RPMI7951 (cell line): ENCODE measurements at regions not wholly inside any gene's neighbourhood (a gene's known extent, or its start where the extent isn't known, plus 50 kb on each side); places are given as distances from the start of the nearest gene placed in this dataset.

ENCODE experiments used
- DNase-seq: peaks from one replicate; pipeline ENCODE4 v3.0.0-alpha.2; 2012; ENCODE audit warnings: low read depth

DNA sequence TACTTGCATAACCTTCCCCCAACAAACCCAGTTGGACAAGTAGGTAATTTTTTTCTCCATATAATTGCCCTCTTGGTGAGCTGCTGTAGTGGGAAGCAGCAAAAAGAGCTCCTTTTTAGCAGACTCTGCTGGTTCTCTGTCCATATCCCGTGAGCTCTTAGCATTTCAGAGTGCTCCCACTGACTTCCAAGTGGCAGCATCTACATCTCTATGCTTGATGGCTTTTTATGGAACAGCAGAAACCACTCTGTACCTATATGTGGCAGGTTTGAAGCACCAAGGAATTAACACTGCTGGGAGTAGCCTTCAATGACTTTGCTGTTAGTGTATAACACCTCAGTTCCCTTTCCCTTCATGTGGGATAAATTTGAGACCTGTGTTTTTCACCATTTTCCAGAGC, 168.4 kb upstream of the NHS start:
- DNase-seq: no peak

DNA sequence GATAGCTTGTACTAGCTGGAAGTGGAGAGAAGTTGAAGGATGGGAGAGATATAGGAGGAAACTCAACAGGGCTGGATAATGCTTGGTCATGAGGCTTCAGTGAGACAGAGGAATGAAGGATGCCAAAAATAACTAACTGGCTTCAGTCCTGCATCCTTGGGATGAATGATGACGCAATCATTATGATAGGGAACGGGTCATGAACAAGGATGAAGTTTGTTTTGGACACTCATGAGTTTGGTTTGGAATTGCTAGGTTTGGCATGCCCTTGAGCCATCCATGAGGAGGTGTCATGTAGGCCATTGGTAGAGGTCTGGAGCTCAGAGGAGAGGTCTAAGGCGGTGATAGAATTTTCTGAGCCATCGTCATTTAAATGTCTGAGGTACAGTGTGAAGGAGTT, 160.0 kb upstream of the NHS start:
- no peak for DNase-seq

DNA sequence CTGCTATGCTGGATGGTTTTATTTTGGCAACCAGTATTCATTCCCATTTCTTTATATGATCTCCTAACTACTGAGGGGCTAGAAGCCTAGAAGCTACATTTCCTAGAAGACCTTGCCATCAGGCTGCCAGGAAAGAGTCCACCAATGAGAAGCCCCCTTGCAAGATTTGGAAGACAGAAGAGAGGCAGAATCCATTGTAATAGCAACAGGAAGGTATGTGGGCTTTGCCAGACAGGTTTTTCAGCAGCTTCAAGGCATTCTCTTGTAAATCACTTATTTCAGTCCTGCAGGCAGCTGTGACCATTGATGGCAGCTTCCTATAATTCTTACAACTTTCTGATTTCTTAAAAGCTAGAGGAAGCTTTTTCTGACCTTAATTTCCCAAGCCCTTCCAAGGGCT, 148.3 kb upstream of the NHS start:
- DNase-seq: no peak

DNA sequence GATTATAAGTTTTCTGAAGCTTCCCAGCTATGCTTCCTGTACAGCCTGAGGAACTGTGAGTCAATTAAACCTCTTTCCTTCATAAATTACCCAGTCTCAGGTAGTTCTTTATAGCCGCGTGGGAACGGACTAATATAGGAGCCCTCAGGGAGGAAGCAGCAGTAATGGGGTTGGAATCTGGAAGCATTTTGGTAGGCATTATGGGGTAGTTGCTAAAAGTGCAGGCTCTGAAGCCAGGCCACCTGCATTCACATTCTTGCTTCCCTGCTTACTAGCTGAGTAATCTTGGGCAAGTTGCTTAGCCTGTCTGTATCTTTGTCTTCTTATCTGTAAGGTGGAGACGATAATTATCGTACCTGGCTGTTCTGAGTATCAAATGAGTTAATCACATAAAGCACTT, 137.9 kb upstream of the NHS start:
- DNase-seq: no peak

DNA sequence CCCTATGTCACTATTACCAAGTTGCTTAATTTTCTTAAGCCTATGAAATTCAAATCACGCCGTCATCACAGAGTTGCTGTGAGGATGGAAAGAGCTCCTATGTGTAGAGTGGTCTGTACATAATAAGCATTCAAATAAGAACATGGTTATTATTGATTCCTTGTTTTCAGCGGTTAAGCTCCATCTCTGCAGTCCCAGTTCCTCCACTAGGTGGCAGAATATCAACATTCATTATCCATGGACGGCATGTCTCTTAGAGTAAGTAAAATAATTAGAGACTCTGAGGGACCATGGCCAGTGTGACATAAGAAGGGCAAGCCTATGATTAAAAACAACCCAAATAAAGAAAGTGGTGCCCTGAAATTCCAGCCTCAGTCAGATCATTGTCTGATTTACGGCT, 132.5 kb upstream of the NHS start:
- peak; percentile 44 for DNase-seq

DNA sequence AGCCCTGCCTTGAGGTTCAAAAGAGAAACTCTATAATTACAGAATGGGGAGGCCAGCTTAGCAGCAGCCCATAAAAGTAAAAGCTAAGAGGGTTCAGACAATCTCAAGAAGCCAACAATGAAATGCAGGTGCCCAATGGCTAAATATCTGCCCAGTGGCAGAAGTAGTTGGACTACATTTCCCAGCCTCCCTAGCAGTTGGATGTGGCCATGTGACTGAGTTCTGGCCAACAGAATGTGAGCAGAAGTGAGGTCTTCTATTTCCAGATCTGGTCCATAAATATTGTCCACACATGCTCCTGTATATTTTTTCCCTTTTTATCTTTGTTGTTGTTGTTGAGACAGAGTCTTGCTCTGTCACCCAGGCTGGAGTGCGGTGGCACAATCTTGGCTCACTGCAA, 127.9 kb upstream of the NHS start:
- DNase-seq: no peak

DNA sequence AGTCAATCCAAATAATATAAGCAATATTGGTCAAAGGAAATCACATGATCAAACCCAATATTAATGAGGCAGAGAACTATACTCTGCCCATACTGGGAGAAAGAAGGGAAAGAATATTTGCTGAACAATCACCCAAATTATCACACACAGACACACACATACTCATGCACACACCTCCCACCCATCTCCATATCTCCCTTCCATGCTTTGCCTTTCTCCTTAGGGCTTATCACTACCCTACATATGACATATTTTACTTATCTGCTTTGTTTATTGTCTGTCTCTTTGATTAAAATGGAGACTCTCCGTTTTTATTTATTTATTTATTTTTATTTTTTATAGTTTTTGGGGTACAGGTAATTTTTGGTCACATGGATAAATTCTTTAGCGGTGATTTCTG, 112.9 kb upstream of the NHS start:
- no peak for DNase-seq

DNA sequence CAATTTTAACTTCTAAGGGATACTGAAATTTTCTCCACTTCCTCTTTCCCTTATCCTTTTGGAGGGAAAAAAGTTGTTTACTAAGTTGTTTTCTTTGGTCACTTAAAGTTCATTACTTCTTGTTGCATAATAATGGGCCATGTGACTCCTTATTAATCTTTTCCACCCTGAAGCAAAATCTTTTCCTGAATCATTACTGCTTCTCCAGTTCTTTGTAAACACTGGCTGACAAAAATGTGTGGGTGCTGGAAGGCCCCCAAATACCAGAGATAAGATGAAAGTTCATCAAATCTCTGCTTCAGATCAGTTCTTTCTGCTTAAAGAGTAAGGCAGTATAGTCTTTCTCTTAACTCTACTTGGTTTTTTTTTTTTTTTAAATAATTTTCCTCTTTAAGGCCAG, 108.9 kb upstream of the NHS start:
- DNase-seq: no peak

DNA sequence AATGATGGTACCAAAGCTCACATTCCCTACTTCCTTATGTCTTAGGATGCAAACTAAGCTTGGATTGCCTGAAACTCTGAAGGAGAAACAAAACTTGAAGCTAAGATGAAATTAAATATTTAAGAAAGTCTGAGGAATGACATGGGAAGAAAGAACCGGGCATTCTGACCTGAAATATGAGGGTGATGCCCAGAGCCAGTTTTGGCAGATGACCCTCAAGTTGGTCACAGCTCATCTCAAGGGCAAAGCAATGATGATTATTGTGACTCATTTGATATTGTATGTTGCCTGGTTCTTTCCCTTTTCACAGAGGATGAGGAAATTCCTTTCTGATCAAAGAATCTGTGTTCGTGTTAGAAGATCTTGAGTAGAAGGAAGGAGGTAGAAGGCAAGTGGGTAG, 96.0 kb upstream of the NHS start:
- no peak for DNase-seq

DNA sequence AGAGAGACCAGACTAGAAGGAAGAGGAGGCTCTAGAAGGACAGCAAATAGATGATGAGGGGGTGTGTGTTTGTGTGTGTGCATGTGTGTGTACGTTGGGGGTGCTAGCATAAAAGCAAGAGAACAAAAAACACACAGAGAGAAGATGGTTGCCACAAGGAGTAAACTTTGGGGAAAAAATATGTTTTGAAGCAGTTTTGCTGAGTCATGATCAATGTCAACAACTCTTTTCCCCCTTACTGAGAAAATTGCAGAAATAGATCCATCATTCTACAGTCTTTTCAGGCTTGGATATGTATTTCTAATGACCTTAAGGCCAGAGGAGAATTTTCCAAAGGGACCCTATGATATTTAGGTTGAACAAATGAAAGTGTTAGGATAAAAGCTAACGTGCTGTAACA, 89.0 kb upstream of the NHS start:
- no peak for DNase-seq

DNA sequence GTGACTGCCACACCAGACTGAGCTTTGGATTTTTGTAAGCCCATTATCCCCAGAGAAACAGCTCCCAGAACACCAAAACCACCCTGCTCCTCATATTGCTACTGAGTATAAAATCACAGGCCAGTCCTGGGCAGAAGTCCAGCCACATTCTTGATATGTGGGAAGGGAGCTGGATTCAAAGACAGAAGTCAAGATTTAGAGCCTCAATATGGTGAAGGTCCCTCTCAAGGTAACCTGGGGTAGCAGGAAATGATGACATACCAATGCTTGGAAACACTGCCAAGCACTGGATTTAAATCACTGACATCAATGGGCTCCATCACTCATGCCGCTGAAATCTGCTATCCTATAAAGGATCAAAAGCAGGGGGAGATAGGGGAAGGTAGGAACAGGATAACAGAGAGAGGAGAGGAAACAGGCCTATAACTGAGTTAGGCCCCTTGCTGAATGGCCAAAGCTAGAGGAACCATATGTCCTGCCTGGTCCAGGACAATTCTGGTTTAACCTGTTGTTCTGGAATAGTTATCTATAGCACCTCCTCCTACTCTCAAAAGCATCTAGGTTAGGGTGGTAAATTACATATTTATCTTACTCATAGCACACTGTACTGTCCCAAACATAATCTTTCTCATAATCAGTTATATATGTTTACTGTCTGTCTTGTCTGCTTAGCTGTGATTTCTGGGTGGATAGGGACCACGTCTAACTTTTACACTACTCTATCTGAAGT, 83.7 kb upstream of the NHS start:
- no peak for DNase-seq

DNA sequence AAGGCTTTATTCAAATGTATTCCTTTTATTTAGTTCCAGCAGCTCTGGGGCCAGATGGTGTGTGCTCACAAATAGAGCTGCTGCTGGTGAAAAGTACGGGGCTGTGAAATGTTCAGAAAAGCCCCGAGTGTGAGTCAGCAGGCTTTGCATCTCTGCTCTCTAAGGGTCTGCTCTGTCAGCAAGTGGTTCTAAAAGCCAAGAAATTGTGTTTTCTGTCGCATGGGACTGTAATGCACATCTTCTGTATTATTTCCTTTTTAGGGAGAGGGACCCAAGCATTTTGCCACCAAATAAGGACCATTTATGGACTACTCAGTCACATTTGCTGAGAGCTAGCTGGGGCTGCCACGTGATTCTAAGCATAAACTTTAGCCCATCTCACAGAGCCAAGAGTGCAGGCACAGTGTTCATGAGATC, 82.9 kb upstream of the NHS start:
- DNase-seq: no peak

DNA sequence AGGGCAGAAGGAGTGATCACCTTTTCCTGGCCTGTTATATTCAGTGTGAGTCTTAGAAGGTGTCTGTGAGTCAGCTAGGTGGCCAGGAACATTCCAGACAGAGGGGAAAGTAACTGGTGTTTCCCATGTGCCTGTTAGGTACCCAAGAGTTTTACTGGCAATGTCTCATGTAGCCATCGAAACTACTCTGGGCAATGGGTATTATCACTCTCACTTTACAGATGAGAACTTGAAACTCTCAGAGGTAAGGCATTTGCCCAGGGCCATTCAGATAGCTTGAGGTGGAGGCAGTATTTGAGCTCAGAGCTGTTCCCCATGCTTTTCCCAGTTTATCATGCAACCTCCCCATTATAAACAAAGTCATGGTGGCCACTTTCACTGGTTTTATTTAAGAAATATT, 80.4 kb upstream of the NHS start:
- no peak for DNase-seq

DNA sequence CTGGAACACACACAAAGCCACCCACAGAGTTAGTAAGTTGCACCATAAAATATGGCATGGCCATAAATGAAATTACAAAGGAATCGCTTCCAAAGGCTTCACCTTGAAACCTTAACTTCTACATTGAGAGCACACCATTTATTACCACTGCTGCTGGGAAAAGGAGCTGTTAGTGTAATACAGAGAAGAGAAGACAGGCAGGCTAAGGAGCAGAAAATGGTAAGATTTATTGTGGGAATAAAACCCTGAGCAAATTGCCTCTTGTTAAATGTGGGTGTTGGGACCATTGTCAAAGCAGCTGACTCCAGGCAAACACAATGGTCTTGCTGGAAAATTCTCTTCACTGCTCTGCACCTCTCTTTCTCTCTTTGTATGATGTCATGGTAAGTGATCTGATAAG, 79.2 kb upstream of the NHS start:
- no peak for DNase-seq

DNA sequence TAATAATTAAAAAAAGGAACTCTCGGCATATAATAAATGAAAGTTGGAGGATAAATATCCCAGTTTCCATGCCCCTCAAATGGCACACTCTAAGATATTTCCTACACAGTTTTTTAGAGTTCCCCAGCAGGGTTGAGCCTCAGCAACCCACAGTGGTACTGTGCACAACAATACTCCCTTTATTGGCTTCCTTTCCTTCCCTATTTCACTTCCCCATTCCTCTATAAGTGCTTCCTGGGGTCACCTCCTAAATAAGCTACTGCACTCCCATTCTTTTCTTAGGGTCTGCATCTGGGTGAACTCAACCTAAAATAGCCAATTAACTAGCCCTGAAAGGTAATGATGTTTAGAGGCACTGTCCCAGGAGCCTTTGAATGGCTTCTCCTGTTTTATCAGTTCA, 76.4 kb upstream of the NHS start:
- DNase-seq: no peak

DNA sequence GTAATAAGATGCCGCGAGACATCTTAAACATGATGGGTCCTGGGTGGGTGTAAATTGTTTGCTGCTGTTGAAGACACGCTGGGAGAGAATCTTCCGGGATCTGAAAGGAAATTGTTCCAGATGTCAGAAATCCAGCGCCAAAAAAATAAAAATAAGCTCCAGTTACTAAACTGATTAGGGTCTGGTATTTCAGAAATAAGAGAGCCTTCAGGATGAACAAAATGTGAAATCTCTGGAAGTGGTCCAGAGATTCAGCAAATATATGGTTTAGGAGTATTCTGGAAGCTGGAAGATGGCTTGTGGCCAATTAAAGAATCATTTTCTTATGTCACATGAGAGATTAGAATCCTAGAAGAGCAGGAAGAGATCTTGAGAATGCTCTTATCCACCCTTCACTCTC, 75.8 kb upstream of the NHS start:
- DNase-seq: no peak

DNA sequence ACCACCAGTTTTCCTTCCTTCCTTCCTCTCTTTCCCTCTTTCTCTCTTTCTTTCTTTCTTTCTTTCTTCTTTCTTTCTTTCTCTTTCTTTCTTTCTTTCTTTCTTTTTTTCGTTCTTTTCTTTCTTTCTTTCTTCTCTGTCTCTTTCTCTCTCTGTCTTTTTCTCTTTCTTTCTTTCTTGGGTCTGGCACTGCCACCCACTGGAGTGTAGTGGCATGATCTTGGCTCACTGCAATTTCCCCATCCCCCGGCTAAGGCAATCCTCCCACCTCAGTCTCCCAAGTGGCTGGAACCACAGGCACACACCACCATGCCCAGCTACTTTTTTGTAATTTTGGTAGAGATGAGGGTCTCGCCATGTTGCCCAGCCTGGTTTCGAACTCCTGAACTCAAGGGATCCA, 51.6 kb upstream of the NHS start:
- DNase-seq: no peak
